ENCODE measurements at regions not wholly inside any gene's neighbourhood (a gene's known extent, or its start where the extent isn't known, plus 50 kb on each side); places are given as distances from the start of the nearest gene placed in this dataset.

DNA sequence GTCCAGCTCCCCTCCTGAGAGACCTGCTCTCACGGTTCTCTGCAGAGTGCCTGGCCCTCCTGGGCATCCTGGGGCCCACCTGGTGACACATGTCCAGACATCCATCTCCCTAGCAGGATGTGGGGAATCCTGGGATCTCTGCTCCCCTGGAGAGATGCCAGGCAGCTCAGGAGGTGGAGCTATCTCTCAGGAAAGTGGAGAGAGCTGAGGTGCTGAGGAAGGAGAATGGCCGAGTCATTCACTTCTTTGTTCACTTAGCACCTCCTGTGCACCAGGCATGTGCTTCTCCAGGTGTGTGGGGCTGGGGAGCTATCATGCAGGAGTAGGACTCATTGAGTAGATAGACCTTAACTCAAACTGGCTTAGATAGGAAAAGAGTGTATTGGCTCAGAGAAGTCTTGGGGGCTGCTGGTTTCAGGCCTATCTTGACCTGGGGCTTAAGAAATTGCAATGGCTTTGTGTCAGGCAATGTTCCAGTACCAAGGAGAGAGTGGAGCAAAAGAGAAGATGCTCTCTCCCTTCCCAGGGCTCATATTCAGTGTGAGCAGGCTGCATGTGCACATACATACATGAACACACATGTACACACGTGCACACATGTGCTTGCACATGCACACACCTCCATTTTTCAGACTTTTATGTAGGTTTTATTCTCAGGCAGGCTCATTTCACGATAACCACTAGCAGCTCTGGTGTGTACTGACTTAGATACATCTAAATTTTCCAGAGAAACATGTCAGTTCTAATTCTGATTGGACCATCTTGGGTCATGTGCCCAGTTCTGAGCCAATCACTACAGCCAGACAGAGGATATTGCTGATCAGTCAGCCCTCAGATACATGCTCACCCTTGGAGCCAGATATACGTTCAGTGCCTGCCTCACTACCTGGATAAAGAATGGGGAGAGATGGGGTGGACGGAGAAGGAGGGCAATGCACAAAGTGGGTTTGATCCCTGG, 437.6 kb downstream of the PTPRU start:
- TF ChIP-seq, protein P1, sequence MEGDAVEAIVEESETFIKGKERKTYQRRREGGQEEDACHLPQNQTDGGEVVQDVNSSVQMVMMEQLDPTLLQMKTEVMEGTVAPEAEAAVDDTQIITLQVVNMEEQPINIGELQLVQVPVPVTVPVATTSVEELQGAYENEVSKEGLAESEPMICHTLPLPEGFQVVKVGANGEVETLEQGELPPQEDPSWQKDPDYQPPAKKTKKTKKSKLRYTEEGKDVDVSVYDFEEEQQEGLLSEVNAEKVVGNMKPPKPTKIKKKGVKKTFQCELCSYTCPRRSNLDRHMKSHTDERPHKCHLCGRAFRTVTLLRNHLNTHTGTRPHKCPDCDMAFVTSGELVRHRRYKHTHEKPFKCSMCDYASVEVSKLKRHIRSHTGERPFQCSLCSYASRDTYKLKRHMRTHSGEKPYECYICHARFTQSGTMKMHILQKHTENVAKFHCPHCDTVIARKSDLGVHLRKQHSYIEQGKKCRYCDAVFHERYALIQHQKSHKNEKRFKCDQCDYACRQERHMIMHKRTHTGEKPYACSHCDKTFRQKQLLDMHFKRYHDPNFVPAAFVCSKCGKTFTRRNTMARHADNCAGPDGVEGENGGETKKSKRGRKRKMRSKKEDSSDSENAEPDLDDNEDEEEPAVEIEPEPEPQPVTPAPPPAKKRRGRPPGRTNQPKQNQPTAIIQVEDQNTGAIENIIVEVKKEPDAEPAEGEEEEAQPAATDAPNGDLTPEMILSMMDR (IDR thresholded peaks at IDR 0.05), result no peak
- TF ChIP-seq EZH2 (IDR thresholded peaks at IDR 0.05), result no peak
- TF ChIP-seq EZH2phosphoT487 (IDR thresholded peaks at IDR 0.05), result no peak

All from neural progenitor cell (in vitro differentiated cells).